MM.1S (cell line): ENCODE measurements at regions not wholly inside any gene's neighbourhood (a gene's known extent, or its start where the extent isn't known, plus 50 kb on each side); places are given as distances from the start of the nearest gene placed in this dataset.

Source experiments
- DNase-seq: peaks from one replicate; pipeline ENCODE4 v3.0.0-alpha.2; 2015
- H2AFZ ChIP-seq: fragments of 300-600 bp; sonication (generic); 2 replicates; pipeline ENCODE4 v1.6.0; 2016; ENCODE audit warnings: antibody characterized with exemption, low read length
- H3F3A ChIP-seq: fragments of 300-600 bp; sonication (generic); 2 replicates; pipeline ENCODE4 v1.6.1; 2016; ENCODE audit warnings: mild to moderate bottlenecking, antibody characterized with exemption, low read length, moderate library complexity, mixed read lengths; ENCODE audit not compliant: insufficient read depth
- H3K27ac ChIP-seq: fragments of 300-600 bp; sonication (generic); 2 replicates; pipeline ENCODE4 v1.5.1; 2016; ENCODE audit warnings: mild to moderate bottlenecking, low read length
- H3K27me3 ChIP-seq: fragments of 300-600 bp; sonication (generic); replicated peaks from 2 replicates; pipeline ENCODE4 v1.6.0; 2016; ENCODE audit warnings: low read length; ENCODE audit not compliant: insufficient read depth
- H3K36me3 ChIP-seq: fragments of 300-600 bp; sonication (generic); replicated peaks from 2 replicates; pipeline ENCODE4 v1.6.1; 2016; ENCODE audit warnings: mild to moderate bottlenecking, low read length, mixed read lengths; ENCODE audit not compliant: insufficient read depth
- H3K4me1 ChIP-seq: fragments of 300-600 bp; sonication (generic); 2 replicates; pipeline ENCODE4 v1.6.1; 2016; ENCODE audit warnings: low read length, mixed read lengths
- H3K4me2 ChIP-seq: fragments of 300-600 bp; sonication (generic); 2 replicates; pipeline ENCODE4 v1.6.0; 2016; ENCODE audit warnings: low read depth, low read length
- H3K4me3 ChIP-seq: fragments of 300-600 bp; sonication (generic); 2 replicates; pipeline ENCODE4 v1.5.1; 2016; ENCODE audit warnings: low read length, mixed read lengths
- H3K79me2 ChIP-seq: fragments of 300-600 bp; sonication (generic); 2 replicates; pipeline ENCODE4 v1.6.1; 2016; ENCODE audit warnings: mixed run types, low read length, mixed read lengths
- H3K9ac ChIP-seq: fragments of 300-600 bp; sonication (generic); 2 replicates; pipeline ENCODE4 v1.6.1; 2016; ENCODE audit warnings: low read length, mixed read lengths
- H3K9me2 ChIP-seq: fragments of 300-600 bp; sonication (generic); replicated peaks from 2 replicates; pipeline ENCODE4 v1.6.1; 2016; ENCODE audit warnings: mild to moderate bottlenecking, low read length, mixed read lengths; ENCODE audit not compliant: insufficient read depth
- H3K9me3 ChIP-seq: fragments of 300-600 bp; sonication (generic); replicated peaks from 2 replicates; pipeline ENCODE4 v1.6.1; 2016; ENCODE audit warnings: mild to moderate bottlenecking, low read length, mixed read lengths; ENCODE audit not compliant: insufficient read depth
- H4K20me1 ChIP-seq: fragments of 300-600 bp; sonication (generic); 2 replicates; pipeline ENCODE4 v1.6.1; 2016; ENCODE audit warnings: mild to moderate bottlenecking, low read length, moderate library complexity, mixed read lengths; ENCODE audit not compliant: insufficient read depth
- EZH2 ChIP-seq: fragments of 300-600 bp; sonication (generic); optimal IDR thresholded peaks from 2 replicates; pipeline ENCODE3; 2017; ENCODE audit warnings: low read depth, mild to moderate bottlenecking, antibody characterized with exemption, low read length, mixed read lengths
- EZH2phosphoT487 ChIP-seq: fragments of 300-600 bp; sonication (generic); IDR thresholded peaks from 2 replicates; pipeline ENCODE4 v1.6.1; 2018; ENCODE audit warnings: antibody characterized with exemption, low read length
- TF ChIP-seq, protein P1 (sequence below): fragments of 300-600 bp; sonication (generic); IDR thresholded peaks from 2 replicates; pipeline ENCODE4 v1.5.1; 2016; ENCODE audit warnings: antibody characterized with exemption, low read length, mixed read lengths

DNA sequence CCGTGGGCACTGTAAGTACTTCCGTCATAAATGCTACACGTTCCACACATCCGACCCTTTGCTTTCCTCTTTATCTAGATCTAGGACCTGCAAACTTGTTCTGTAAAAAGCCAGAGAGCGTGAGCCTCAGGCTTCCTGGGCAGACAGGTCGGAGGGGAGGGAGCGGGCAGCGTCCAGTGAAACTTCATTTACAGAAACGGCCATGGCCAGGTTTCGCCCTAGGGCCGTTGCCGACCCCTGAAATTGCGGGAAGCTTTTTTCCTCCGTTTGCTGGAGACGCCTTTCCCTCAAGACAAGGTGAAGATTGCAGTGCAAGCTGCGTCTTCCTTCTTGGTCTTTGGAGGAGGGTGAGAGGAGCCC, 155.4 kb downstream of the DLL1 start:
- TF ChIP-seq, protein P1, sequence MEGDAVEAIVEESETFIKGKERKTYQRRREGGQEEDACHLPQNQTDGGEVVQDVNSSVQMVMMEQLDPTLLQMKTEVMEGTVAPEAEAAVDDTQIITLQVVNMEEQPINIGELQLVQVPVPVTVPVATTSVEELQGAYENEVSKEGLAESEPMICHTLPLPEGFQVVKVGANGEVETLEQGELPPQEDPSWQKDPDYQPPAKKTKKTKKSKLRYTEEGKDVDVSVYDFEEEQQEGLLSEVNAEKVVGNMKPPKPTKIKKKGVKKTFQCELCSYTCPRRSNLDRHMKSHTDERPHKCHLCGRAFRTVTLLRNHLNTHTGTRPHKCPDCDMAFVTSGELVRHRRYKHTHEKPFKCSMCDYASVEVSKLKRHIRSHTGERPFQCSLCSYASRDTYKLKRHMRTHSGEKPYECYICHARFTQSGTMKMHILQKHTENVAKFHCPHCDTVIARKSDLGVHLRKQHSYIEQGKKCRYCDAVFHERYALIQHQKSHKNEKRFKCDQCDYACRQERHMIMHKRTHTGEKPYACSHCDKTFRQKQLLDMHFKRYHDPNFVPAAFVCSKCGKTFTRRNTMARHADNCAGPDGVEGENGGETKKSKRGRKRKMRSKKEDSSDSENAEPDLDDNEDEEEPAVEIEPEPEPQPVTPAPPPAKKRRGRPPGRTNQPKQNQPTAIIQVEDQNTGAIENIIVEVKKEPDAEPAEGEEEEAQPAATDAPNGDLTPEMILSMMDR: no peak
- TF ChIP-seq EZH2phosphoT487: no peak
- no peak for TF ChIP-seq EZH2
- H3K27ac ChIP-seq: no peak overlapping the region
- H3K4me1 ChIP-seq: no peaks in the 10 kb centered on the region
- no peaks in the 10 kb centered on the region for H3F3A ChIP-seq
- no peak overlapping the region for H3K9ac ChIP-seq
- H3K27me3 ChIP-seq: no peaks in the 10 kb centered on the region
- no peak overlapping the region for H3K4me2 ChIP-seq
- no peaks in the 10 kb centered on the region for H3K9me3 ChIP-seq
- no peaks in the 10 kb centered on the region for H3K9me2 ChIP-seq
- H3K4me3 ChIP-seq: no peak overlapping the region
- DNase-seq: no peak
- no peaks in the 10 kb centered on the region for H4K20me1 ChIP-seq
- no peaks in the 10 kb centered on the region for H3K36me3 ChIP-seq
- H2AFZ ChIP-seq: no peak overlapping the region
- no peaks in the 10 kb centered on the region for H3K79me2 ChIP-seq

DNA sequence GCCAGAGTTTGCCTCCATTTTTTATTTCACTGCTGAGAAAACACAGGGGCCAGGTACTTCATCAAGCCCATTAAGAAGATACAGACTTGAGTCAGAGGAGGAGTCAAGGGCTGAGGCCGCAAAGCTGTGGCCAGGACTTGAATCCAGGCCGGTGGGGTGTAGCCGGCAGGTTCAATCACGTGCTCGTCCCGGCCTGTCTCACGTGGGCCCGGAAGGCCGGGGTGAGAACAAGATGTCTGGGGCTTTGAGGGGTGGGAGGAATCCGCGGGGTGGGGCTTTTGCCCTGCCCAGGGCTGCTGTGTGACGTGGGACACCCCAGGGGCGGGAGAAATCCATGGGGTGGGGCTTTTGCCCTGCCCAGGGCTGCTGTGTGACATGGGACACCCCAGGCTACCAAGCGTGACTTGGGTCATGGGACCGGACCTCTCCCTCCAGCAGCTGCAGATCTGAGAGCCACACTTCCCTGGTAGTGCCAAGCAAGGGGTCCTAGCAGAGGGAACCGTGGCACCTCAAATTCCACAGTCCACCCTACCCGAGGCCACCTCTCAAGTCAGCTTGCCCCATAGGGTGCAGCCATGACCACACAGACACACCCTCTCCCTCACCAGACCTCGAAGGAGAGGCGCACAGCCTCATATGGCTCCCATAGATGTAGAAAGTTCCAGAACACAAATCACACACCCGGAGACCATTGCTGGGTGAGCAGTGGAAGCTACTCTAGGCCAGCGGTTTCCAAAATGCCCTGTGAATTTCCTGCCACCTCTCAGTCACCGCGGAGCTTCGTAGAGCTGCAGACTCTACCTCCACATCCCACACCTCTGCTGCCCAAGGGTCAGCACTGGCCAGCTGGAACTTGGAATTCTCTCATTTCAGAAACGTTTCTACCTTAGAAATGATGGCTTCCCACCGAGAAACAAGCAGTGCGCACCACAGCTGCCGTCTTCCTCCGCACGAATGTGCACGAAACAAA, 156.1 kb downstream of the DLL1 start:
- Histone ChIP-seq H3K36me3 (no peaks in the 10 kb centered on the region), H3K9me2 (no peaks in the 10 kb centered on the region), H2AFZ (no peak overlapping the region), H3K4me1 (no peaks in the 10 kb centered on the region), H3K9me3 (no peaks in the 10 kb centered on the region), H3K27me3 (no peaks in the 10 kb centered on the region), H3K79me2 (no peaks in the 10 kb centered on the region), H3K9ac (no peak overlapping the region), H3K27ac (no peak overlapping the region), H3K4me3 (no peak overlapping the region), H3F3A (no peaks in the 10 kb centered on the region), H3K4me2 (no peak overlapping the region), H4K20me1 (no peaks in the 10 kb centered on the region)
- no peak for DNase-seq
- TF ChIP-seq, protein P1: no peak
- no peak for TF ChIP-seq EZH2phosphoT487
- TF ChIP-seq EZH2: no peak

DNA sequence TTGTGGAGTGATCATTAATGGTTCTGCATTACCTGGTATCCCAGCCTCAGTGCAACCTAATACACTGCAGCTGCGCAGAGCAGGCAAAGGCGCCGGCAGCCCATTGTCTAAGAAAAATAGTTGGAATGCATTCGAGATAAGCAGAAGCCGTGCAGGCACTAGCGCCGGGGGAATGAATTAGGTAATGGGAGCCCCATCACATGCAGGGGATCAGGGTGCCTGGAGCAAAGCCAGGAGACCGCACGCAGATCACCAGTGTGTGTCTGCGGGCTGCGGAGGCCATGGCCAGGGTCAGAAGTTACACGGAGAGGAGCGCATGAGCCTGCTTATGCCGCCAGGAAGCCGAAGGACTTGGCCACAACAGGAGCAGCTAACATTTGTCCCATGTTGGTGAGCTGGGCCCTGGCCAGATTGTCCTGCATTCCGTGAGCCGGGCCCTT, 156.8 kb downstream of the DLL1 start:
- H3K36me3 ChIP-seq: no peaks in the 10 kb centered on the region
- no peak for DNase-seq
- no peaks in the 10 kb centered on the region for H4K20me1 ChIP-seq
- no peaks in the 10 kb centered on the region for H3K9me2 ChIP-seq
- H3K4me3 ChIP-seq: no peak overlapping the region
- no peaks in the 10 kb centered on the region for H3F3A ChIP-seq
- no peaks in the 10 kb centered on the region for H3K4me1 ChIP-seq
- no peaks in the 10 kb centered on the region for H3K79me2 ChIP-seq
- no peaks in the 10 kb centered on the region for H3K27me3 ChIP-seq
- TF ChIP-seq EZH2: no peak
- no peak for TF ChIP-seq EZH2phosphoT487
- TF ChIP-seq, protein P1: no peak
- no peak overlapping the region for H3K27ac ChIP-seq
- no peaks in the 10 kb centered on the region for H3K9me3 ChIP-seq
- no peak overlapping the region for H2AFZ ChIP-seq
- no peak overlapping the region for H3K9ac ChIP-seq
- H3K4me2 ChIP-seq: no peak overlapping the region
